Stimulated activated CD4-positive, alpha-beta T cell treated with anti-CD3 and anti-CD28 coated beads, Interleukin-15, amount 100 ng/mL, for 48 hours (primary cell): ENCODE measurements at regions not wholly inside any gene's neighbourhood (a gene's known extent, or its start where the extent isn't known, plus 50 kb on each side); places are given as distances from the start of the nearest gene placed in this dataset.

Experiments used
- DNase-seq, 2 donors: peaks; one replicate each; pipeline ENCODE4 v3.0.0-alpha.2; 2020; ENCODE audit warnings: low read depth in 2 of 2

DNA sequence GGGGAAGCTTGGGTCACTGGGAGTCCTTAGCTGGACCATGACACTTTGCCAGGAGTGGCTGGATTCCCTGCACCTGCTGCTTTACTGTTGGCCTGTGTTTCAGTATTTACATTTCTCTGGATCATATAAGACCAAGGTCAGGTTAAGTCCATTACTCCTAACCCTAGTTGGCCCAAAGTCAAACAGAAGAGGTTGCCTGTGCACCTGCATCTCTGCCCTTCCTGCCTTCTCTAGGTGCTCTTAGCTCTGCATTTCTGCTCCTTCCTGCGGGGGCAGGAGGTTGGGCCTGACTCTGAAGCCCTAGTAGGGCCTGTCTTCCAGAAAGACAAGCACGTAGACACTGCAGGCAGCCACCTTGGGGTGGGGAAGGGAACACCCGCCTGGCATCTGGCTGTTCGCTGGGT lies 124.3 kb downstream of the RPLP1 start:
- DNase-seq: no peak

DNA sequence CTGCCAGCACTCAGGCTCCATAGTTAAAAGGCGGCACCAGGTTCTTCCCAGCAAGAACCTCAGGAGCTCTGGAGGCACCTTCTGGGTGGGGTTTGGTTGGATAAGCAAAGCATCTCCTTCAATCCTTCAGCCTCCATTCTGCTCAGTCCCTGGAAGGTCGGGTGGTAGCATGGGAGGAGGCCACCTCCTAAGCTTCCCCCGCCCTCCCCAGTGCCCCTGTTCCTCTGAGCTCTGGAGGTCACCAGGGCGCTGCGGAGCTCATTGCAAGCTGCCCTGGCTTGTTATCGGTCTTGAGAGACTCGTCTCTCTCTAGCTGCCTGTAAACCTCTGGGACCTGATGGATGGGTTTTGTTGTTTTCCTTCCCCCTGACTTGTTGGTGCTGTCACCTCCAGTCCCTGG lies 124.8 kb downstream of the RPLP1 start:
- DNase-seq: no peak

DNA sequence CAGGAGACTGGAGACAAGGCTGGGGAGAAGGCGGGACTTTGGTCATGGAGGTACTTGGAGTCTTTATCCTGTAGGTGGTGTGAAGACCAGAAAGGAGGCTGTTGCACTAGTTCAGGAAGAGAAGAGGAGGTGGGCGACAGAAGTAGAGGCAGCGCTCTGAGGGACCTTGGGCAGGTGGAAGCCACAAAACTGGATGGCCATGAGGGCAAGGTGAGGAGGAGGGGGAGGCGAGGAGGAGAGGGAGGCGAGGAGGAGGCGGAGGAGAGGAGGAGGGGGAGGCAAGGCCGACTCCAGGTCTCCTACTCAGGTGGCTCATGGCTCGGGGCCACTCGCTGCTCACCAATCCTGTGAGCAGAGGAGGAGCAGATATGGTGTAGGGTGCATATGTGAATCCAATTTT lies 125.6 kb downstream of the RPLP1 start:
- no peak for DNase-seq

DNA sequence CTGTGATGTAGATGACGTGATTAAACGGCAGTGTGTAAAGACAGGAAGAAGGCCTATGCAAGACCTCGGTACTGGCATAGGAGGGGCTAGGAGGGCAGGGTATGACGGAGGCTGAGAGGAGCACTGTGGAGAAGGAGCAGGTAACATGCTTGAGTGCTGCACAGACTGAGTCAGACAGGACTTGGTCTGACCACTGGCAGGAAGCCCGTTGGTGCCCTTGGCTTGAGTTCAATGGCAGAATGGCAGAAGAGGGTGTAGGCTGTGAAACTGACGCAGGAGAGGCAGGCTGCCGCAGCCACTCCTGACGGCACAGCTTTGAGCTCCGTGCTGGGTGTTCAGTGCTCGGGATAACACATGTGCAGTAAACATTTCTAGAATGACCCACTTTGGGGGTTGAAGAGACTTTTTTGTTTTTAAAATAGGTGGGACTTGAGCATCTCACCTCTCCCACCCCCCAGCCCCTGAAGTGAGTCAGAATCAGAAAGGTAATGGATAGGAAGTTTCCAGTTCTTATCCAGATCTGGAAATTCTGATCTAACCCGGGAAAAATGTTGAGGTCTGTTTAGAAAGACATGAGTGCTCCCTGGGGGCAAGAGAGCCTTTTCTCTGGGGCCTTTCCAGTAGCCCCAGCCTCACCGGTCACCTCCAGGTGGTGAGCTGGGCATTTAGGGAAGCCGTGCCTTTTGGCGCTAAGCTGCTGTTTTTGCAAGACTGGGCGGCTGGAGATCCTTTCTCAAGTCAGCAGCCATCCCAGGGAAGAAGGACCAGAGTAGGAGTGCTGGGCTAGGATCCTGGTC lies 126.4 kb downstream of the RPLP1 start:
- no peak for DNase-seq

DNA sequence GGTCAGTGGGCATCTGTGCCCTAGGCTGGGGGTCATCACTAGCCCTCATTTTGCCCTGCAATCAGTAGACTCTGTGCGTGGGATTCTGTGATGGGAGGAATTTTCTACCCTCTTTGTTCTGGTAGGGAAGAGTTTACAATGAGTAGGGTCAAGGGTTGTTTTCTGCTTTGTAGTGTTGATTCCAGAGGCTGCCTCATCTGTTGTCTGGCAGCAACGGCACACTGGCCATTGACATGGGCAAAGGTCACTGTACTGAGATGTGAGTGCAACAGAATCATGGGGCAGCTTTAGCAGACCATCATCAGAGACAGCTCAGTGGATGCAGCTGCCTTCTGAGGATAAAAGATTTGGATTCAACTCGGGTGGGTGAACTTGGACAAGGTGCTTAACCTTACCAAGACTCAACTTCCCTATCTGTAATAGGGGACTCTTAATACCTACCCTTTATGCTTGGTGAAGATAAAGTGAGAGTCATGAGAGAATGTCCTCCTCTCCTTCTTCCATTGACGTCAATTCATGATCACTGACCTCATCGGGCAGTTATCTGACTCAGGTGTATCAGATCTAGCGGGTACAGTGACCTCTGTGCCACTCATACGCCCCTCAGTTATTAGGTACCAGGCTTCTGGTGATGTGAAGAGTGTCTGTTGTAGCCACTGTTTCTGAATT lies 127.5 kb downstream of the RPLP1 start:
- DNase-seq: no peak

DNA sequence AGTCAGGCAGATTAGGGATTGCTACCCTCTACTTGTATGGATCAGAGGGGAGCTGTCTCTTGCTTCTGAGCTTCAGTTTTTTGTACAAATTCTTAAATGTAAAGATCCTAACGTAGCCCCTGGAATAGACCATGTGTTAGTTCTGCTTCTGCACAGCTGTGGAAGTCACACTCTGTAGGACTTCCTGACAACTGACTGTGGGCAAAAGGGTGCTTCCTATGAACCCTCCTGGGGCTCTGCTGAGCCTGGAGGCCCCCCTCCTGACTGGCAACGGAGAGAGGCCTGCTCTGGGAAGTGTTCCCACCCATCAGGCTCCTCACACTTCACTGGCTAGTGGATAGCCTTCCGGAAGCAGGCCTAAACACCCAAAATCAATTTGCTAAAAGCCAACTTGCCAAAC lies 131.0 kb downstream of the RPLP1 start:
- DNase-seq: no peak

DNA sequence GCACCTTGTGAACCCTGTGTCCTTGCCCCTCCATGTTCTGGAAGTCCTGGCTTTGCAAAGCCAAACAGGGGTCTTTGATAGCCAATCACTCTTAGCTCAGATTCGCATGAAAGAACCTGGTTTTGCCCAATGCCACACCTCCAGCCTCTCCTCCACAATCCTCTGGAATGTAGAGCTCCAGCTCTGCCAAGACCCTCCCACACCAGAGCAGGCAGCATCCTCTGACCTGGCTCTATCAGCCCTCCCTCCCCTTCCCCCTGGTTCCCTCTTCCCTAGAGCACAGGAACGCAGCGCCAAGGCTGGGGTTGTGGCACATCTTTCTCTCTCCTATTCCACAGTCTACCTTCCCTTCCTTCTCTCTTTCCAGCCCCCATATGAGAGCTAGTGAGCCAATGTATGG lies 133.3 kb downstream of the RPLP1 start:
- DNase-seq: no peak

DNA sequence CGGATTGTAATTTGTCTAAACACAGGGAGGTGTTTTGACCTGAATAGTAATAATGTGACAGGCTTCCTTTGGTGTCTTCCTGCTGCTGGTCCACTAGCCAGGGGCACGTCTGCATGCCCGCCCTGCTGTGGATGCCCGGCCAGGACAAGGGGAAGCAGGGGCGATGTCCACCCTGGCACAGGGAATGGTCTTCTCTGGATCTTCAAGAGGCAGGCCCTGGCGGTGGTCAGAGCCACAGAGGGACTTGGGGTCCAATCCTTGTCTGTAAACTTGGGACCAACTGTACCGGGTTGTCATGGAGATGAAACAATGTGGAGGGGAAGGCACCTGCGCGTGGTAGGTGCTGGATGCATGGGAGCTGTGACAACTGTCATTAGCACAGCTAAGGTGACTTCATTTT lies 134.1 kb downstream of the RPLP1 start:
- no peak for DNase-seq

DNA sequence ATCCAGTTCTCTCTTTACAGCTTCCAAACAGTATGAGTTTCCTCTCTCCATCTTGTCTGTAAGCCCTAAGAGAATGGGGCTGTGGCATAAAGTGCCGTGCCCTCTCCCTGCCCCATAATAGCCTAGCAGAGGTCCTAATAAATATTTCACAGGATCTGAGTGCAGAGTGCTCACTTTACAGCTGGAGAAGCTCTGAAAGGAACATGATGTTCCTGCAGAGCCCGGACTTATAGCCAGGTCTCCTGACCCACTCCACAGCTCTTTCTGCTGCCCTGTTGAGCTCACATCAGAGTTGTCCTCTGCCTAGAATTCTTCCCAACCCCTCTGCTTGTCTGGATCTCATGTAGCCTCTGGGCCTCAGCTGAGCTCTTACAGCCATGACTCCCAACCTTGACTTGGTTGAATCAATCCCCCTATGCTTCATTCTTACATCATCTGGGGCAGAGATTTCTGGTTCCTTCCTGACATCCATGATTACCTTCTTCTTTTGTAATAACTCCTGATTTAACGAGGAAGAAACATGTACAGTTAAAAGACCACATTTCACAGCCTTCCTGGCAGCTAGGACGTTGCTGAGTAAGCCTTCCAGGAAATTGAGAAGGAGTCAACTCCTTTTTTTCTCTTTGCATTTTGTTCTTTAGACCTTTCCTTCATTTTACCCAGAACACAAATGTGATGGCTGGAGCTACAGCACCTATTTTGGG lies 135.3 kb downstream of the RPLP1 start:
- no peak for DNase-seq

DNA sequence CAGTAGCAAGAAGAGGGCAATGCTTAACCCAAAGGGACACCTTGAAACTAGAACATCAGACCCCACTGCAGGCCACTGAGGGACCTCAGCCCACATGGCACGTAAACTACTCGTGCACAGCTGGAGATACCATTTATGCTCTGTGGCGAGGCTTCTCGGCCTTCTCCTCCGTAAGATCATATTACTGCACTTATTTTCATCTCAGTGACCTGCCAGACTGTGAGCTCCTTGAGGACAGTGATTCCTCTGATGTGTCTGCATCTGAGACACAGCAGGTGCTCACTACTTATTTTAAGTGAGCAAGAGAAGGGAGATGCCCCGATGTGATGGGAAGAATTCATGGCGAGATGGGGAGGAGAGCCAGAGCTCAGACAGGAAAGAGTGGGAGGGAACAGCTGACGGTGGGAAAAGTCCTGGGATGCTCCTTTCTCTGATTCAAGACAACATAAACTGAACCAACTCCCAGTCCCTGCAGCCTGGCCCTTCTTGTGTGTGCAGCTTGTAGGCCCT lies 137.6 kb downstream of the RPLP1 start:
- DNase-seq: no peak

DNA sequence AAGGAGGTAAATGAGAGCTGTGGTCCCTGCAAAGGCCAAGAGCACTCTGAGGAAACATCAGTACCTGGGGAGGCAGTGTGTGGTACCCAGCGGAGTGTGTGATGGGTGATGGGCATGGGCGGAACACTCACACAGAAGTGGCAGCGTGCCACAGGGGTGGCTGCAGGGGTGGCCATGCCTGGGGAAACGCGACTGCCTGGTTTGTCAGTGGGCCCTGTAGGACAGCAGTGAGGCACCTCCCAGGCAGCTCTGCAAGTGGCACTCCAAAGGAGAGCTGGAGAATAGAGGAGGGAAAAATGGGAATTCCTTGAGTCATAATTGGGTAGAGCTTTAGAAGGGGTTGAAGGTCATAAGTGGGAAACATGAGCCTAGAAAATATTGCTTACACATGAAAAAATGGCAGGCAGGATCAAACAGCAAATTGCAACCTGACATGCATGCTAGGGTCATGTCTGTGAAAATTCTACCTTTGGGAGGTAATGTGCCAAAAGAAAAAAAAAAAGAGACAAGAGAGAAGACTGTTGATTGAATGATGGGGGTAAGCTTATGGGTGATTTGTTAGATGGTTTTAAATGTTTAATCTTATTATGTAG lies 138.4 kb downstream of the RPLP1 start:
- no peak for DNase-seq

DNA sequence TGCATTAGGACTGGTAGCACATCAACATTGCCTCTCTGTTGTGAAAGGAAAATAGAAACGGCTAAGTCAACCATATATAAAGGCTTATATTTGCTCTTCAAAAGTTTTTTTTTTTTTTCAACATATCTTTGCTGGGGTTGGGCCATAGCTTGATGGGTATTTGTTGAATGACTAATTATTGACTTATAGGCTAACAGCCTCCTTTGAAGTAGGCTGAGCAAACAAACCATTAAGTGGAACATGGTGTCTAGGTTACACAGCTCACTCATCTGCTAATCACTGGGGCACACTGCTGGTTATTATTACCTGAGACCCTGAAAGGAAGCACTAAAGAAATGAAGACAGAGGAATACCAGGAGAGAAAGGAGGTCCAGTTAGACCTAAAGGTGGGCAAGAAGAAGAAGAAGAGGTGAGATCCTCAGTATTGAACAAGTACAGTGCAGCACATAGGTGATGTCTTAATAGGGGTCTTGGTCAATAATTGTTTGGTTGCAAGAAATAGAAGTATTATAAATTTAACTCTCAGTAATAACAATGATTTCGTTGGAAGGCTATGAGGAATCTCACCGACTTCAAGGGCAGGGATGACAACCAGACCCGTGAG lies 139.4 kb downstream of the RPLP1 start:
- DNase-seq: no peak

DNA sequence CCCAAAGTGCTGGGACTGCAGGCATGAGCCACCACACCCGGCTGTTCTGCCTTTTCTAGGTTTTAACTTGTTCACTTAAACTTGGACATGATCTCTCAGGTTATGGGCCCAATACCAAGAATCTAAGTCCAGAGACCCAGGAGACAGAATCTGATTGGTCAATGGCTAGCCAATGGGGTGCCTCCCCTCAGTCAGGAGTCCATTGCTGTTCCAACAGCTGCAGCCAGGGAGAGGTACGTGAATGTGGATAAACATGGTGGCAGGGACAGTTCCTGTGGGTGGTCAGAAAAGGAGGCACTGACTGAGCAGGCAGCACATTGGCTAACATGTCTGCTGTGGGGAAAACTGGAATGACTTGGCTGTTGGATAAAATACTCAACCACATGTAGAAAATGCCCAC lies 140.3 kb downstream of the RPLP1 start:
- no peak for DNase-seq

DNA sequence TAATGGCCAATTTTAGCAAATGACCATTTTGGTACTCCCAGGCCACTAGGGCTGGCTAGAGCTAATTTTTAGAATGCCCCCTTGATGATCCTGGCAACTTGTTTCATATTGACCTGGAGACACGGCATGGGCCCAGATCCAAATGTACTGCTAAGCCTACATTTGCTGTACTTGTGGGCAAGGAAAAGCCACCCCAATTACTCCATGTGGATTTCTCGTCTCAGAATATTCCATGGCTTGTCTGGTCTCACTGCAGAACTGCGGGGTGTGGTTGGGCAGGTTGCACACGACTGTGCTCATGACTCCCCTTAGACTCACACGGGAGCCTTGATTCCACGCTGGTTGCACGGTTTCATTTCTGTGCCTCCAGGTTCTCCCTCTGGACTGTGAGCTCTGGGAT lies 140.9 kb downstream of the RPLP1 start:
- no peak for DNase-seq

DNA sequence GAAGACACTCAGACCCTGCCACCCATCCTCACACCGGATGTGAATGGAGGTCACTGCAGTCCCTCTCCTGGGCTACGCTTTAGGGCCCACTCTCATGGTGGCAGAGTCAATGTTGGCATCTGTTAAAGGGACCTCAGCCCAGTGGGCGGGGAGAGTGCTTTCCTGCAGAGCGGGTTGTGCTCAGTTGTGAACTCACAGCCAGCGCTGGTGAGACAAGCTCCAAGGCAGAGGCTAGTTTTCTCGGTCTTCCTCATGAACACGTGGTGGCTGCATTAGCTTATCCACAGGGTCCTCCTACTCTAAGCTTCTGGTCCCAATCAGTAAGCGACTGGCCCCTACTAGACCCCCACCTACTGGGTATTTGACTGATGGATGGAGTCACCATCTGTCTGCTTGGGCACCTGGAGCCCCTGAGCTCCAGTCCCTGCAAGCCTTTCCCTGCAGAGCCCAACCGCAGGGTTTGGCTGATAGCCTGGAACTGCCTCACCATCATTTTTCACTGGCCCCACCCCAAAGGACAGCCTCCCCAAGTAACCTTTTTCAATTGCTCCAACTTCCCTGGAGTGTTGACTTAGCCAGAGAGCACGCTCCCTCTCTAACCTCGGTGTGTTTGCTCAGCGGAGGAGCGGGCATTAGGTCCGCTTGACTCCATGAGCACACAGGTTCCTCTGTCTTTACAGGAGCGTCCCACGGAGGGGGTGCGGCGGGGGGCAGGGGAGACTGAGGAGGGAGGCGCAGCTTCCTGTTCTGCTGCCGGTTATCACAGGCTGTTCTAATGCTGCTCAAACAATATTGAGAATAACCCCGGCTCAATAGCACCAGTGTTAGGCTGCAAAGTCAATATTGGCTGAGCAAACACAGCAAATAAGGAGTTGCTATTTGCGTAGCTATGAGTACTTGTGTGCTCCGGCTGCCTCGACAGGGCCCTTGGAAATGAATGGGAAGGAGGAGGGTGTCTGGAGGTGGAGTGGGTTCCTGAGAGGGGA lies 141.7 kb downstream of the RPLP1 start:
- no peak for DNase-seq

DNA sequence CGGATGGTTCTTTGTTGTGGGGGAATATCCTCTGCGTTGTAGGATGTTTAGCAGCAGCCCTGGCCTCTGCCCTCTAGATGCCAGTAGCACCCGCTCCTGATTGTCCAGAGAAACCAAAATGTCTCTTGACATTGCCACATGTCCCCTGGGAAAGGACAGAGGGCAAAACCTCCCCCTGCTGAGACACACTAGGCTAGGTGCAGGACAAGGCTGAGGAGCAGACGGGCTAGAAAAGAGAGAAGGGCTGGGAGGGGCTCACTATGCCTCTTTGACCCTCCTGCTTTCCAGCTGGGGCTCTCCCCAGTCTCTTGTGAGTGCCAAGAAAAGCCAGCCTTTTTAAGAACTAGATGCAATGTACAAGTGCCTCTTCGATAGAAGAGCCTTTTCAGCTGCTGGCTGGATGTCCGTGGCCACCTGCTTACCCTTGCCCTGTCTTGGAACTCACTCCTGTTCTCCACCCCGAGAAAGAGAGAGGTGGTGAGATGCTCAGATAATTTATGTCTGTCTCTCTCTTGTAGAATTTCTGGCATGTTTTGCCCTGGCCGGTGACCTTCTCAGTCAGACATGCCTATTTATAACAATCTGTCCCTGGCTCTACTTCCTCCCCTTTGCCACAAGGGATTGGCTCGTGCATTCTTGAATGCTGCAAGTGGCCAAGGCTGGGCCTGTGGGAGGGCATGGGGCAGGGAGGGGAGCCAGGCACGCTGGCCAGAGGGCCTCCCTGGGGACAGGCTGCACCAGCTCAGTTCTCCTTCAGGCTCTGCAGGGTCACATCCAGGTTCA lies 142.6 kb downstream of the RPLP1 start:
- no peak for DNase-seq

DNA sequence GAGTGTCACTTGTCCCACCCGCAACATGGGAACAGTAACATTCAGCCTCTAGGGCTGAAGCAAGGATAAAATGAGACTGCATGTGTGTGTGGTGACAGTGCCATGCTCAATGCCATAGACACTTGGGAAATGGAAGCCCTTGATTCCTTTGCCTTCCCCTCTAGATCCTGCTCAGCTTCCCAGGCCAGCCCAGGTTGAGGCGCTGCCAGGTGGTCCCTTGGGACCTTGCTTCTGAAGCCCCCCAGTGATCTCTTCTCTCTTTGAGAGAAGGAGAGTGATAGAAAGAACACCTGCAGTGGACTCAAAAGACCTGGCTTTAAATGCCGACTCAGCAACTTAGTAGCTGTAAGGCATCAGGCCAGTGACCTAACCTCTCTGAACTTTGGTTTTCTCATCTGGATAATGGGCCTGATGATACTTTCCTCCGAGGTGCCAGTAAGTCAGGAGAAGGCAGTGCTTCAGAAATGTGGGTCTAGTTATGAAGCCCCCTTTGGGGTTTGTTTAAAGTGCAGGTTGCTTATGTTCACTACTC lies 144.5 kb downstream of the RPLP1 start:
- no peak for DNase-seq

DNA sequence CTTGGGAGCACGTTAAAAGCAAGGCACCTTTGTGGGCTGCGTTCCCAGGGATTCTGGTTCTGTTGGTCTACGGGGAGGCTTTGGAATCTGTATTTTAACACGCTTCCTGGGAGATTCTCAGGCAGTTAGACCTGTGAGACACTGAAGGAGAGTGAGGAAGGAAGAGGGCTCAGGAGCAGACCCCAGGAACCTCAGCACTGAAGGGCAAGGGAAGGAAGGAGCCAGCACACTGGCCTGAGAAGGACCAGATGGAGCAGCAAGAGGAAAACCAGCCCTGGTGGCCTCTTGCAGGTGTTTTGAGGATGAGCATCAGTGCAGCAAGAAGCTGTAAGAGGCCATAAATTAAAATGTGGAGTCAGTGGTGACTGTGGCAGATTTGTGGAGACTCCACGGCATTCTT lies 146.7 kb downstream of the RPLP1 start:
- no peak for DNase-seq

DNA sequence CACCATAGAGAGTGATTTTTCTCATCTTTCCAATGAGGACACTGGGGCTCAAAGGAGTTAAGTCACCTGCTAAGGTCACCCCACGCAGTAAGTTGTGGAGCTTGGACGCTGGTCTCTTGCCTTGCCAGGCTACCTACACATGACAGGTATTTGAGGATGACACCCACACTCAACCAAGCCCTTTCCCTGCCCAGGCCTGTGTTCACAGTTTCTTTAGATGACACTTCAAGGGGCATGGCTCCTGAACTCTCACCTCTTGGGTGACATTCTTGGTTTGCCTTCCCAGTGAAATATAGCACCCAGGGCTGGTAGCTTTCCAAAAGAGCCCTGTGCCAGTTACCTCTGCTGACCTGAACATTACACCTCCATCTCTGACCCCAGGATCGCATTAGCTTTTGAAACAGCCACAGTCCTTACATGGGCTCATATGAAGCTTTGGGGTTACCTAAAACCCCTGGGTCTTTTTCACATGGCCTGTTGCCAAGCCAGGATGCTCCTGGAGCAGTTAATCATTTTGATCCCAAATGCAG lies 148.0 kb downstream of the RPLP1 start:
- no peak for DNase-seq
